ENCODE measurements at regions not wholly inside any gene's neighbourhood (a gene's known extent, or its start where the extent isn't known, plus 50 kb on each side); places are given as distances from the start of the nearest gene placed in this dataset.
A peak's percentile ranks its signal among the peaks of the same experiment; 100 is the strongest.

- no peaks in the 10 kb centered on the region for H3K9me3 ChIP-seq (ENCODE audit: severe bottlenecking)
- no peaks in the 10 kb centered on the region for H3K36me3 ChIP-seq
- no peaks in the 10 kb centered on the region for H3K27me3 ChIP-seq (ENCODE audit: insufficient read depth, low read depth, severe bottlenecking)
- no peak for DNase-seq
- no peak overlapping the region for H3K27ac ChIP-seq
- no peak overlapping the region for H3K4me3 ChIP-seq (ENCODE audit: low read depth, low read length)
- no peak for TF ChIP-seq CTCF (IDR thresholded peaks at IDR 0.05; ENCODE audit: low read depth, low read length)
These were observed 79.0 kb upstream of the B3GAT2 start for GRCh38 chr6:71035871-71036270.

DNA sequence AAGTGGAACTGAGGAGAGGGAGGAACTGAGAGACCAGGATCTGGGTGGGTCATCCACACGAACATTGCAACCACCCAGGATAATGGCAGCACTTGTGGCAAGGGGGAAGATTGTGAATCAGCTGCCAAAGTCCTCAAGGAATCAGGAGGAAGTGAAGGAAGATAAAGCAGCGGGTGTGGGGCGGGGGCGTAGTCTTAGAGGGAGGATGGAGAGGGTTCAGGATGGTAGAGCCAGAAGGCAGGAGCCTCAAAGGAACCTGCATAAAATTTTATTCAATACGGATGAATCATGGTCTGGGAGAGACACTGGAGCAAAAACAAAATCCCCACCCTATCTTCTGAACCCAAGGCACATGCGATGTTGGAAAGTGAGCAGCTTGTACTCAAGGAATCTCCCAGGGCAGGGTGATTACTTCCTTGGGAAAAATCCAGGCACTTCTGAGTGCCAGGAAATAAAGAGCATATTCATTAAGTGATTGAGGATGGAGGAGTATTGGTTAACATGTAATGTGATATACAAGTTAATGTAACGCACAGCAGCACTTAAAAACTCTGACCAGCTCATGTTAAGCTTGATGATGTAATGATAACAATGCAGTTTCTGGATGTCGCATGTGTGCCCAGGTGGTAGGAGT lies 82.0 kb upstream of the B3GAT2 start:
- TF ChIP-seq CTCF (IDR thresholded peaks at IDR 0.05; ENCODE audit: low read depth, low read length), result no peak
- H3K27me3 ChIP-seq (ENCODE audit: insufficient read depth, low read depth, severe bottlenecking), result no peaks in the 10 kb centered on the region
- no peak overlapping the region for H3K4me3 ChIP-seq (ENCODE audit: low read depth, low read length)
- no peak overlapping the region for H3K27ac ChIP-seq
- H3K36me3 ChIP-seq, result no peaks in the 10 kb centered on the region
- no peaks in the 10 kb centered on the region for H3K9me3 ChIP-seq (ENCODE audit: severe bottlenecking)
- no peak for DNase-seq

DNA sequence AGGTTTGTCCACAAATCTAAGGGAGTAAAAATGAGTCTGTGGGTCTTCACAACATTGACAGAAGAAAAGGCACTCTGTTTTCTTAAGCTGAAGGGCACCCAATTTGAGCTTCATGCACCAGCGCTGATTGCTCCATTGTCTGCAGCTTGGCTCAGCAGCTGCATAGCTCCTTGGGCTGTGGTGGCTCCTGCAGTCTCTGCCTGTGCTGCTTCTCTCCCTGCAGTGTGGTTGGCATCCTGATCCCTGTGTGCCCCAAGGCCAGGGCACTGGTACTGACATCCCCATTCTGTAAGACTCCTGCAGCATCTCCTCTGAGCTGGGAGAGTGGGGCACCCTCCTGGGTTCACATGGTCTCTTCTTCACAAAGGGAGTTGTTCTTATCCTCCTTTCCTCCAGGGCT lies 83.2 kb upstream of the B3GAT2 start:
- no peak overlapping the region for H3K27ac ChIP-seq
- no peak for TF ChIP-seq CTCF (IDR thresholded peaks at IDR 0.05; ENCODE audit: low read depth, low read length)
- H3K27me3 ChIP-seq (ENCODE audit: insufficient read depth, low read depth, severe bottlenecking), result no peaks in the 10 kb centered on the region
- H3K36me3 ChIP-seq, result no peaks in the 10 kb centered on the region
- no peak for DNase-seq
- H3K4me3 ChIP-seq (ENCODE audit: low read depth, low read length), result no peak overlapping the region
- no peaks in the 10 kb centered on the region for H3K9me3 ChIP-seq (ENCODE audit: severe bottlenecking)

DNA sequence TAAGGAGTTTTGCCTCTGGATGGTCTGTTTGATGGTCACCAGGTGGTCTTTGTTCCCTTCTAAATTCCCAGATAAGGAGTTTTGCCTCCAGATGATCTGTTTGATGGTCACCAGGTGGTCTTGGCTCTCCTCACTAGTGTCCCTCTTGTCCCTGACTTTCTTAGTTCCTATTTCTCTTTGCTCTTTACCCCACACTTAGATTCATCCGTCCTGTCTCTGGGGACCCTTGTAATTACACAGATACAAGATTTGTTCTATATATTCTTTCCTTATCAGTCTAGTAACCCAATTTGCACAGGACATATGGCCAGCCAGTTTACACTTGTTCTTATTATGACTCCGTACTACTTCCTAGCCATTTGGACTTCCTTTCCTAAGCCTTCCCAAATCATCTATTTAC lies 84.0 kb upstream of the B3GAT2 start:
- Histone ChIP-seq H3K4me3 (ENCODE audit: low read depth, low read length) (no peak overlapping the region), H3K9me3 (ENCODE audit: severe bottlenecking) (no peaks in the 10 kb centered on the region), H3K36me3 (no peaks in the 10 kb centered on the region), H3K27ac (no peak overlapping the region), H3K27me3 (ENCODE audit: insufficient read depth, low read depth, severe bottlenecking) (no peaks in the 10 kb centered on the region)
- DNase-seq, result no peak
- no peak for TF ChIP-seq CTCF (IDR thresholded peaks at IDR 0.05; ENCODE audit: low read depth, low read length)

- 0 out of 2 replicates have a peak, but pooled peaks have one; percentile 13 for TF ChIP-seq CTCF (IDR thresholded peaks at IDR 0.05; ENCODE audit: low read depth, low read length)
- Histone ChIP-seq H3K36me3 (no peaks in the 10 kb centered on the region), H3K9me3 (ENCODE audit: severe bottlenecking) (no peaks in the 10 kb centered on the region), H3K4me3 (ENCODE audit: low read depth, low read length) (no peak overlapping the region), H3K27ac (no peak overlapping the region), H3K27me3 (ENCODE audit: insufficient read depth, low read depth, severe bottlenecking) (no peaks in the 10 kb centered on the region)
- no peak for DNase-seq
These were observed 87.0 kb upstream of the B3GAT2 start for GRCh38 chr6:71043902-71044301.

- no peak overlapping the region for H3K4me3 ChIP-seq (ENCODE audit: low read depth, low read length)
- H3K36me3 ChIP-seq, result no peaks in the 10 kb centered on the region
- no peaks in the 10 kb centered on the region for H3K27me3 ChIP-seq (ENCODE audit: insufficient read depth, low read depth, severe bottlenecking)
- no peak overlapping the region for H3K27ac ChIP-seq
- no peak for TF ChIP-seq CTCF (IDR thresholded peaks at IDR 0.05; ENCODE audit: low read depth, low read length)
- DNase-seq, result no peak
- H3K9me3 ChIP-seq (ENCODE audit: severe bottlenecking), result no peaks in the 10 kb centered on the region
These were observed 87.9 kb upstream of the B3GAT2 start for GRCh38 chr6:71044753-71045152.
